ENCODE measurements at regions not wholly inside any gene's neighbourhood (a gene's known extent, or its start where the extent isn't known, plus 50 kb on each side); places are given as distances from the start of the nearest gene placed in this dataset.

DNA sequence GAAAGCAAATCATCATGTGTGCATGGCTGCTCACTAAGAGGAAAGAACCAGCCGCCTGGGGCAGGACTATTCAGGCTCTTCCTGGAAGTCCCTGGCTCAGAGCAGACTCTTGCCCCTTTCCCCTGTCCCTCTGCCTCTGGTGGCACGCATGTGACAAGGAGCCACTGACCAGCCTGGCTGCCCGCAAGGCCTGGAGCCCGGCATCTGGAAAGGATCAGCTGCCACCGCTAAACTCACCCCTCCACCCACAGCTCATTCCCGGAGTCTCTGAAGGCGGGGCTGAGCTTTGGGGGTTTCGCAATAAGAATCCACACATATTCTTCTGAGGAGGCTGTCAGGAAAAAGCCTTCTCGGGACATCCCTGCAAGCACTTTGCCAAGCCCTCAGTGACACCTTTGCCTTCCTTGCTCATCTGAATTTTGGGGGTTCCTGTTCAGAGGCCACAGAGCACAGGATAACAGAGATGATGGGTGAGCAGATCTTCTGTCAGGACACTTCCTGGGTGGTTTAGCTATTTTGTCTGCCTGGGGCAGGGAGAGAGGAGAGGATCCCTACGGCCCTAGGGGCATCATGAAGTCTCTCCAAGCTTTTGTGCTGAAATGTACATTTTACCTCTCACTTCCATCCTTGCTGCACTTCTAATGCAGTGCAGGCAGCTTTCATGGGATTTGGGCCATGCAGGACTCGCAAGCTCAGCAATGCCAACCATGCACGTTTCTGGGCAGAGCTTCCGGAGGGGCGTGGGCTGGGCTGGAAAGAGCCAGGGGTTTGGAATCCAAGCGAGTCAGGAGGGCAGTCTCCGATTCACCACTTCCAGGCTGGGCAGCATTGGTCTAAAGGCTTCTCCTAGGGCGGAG is 124.8 kb upstream of the MAP1LC3B2 start:
- DNase-seq (ENCODE audit: low read depth), result peak; percentile 92
- peak overlapping the region; percentile 55 for H3K4me3 ChIP-seq (ENCODE audit: control insufficient read depth, low read depth, low read length)
- TF ChIP-seq, protein P1, sequence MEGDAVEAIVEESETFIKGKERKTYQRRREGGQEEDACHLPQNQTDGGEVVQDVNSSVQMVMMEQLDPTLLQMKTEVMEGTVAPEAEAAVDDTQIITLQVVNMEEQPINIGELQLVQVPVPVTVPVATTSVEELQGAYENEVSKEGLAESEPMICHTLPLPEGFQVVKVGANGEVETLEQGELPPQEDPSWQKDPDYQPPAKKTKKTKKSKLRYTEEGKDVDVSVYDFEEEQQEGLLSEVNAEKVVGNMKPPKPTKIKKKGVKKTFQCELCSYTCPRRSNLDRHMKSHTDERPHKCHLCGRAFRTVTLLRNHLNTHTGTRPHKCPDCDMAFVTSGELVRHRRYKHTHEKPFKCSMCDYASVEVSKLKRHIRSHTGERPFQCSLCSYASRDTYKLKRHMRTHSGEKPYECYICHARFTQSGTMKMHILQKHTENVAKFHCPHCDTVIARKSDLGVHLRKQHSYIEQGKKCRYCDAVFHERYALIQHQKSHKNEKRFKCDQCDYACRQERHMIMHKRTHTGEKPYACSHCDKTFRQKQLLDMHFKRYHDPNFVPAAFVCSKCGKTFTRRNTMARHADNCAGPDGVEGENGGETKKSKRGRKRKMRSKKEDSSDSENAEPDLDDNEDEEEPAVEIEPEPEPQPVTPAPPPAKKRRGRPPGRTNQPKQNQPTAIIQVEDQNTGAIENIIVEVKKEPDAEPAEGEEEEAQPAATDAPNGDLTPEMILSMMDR (conservative IDR thresholded peaks at IDR 0.05; ENCODE audit: control insufficient read depth, insufficient read depth, low read depth, low read length), result no peak

GRCh38 chr12:116435984-116436383 is 123.2 kb upstream of the MAP1LC3B2 start:
- DNase-seq (ENCODE audit: low read depth), result no peak
- TF ChIP-seq, protein P1 (conservative IDR thresholded peaks at IDR 0.05; ENCODE audit: control insufficient read depth, insufficient read depth, low read depth, low read length), result no peak
- no peak overlapping the region for H3K4me3 ChIP-seq (ENCODE audit: control insufficient read depth, low read depth, low read length)

GRCh38 chr12:116436561-116437249 is 122.5 kb upstream of the MAP1LC3B2 start:
- H3K4me3 ChIP-seq (ENCODE audit: control insufficient read depth, low read depth, low read length), result no peak overlapping the region
- no peak for DNase-seq (ENCODE audit: low read depth)
- TF ChIP-seq, protein P1 (conservative IDR thresholded peaks at IDR 0.05; ENCODE audit: control insufficient read depth, insufficient read depth, low read depth, low read length), result no peak

DNA sequence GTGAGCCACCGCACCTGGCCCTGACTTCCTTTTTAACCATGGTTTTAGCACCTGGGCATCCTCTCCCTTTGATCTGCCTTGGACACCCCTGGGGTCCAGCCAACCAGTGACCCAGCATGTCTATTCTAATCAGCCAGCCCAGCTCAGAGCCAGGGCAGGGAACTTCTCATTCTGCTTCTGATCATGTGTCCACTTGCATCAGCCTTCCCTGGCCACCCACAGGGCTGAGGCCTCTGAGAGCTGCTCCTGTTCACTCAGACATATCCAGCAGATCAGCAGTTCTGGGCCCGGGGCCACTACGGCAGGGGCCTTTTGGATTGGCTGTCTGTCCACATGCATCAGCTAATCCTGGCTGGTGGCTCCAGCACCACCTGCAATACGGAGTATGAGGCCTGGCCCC is 117.9 kb upstream of the MAP1LC3B2 start:
- H3K4me3 ChIP-seq (ENCODE audit: control insufficient read depth, low read depth, low read length), result no peak overlapping the region
- TF ChIP-seq, protein P1 (conservative IDR thresholded peaks at IDR 0.05; ENCODE audit: control insufficient read depth, insufficient read depth, low read depth, low read length), result no peak
- no peak for DNase-seq (ENCODE audit: low read depth)

DNA sequence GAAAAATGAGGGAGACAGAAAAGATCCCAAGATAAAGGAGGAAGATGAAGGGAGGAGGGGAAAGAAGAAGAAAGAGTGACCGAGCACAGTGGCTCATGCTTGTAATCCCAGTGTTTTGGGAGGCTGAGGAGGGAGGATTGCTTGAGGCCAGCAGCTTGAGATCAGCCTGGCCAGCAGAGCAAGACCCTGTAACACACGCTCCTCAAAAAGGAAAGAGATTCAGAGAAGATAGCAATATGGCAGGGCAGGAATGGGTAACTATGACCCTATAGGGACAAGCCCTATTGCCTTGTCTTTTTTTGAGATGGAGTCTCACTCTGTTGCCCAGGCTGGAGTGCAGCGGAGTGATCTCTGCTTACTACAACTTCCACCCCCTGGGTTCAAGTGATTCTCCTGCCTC is 116.9 kb upstream of the MAP1LC3B2 start:
- TF ChIP-seq, protein P1 (conservative IDR thresholded peaks at IDR 0.05; ENCODE audit: control insufficient read depth, insufficient read depth, low read depth, low read length), result no peak
- no peak overlapping the region for H3K4me3 ChIP-seq (ENCODE audit: control insufficient read depth, low read depth, low read length)
- no peak for DNase-seq (ENCODE audit: low read depth)

- TF ChIP-seq, protein P1 (conservative IDR thresholded peaks at IDR 0.05; ENCODE audit: control insufficient read depth, insufficient read depth, low read depth, low read length), result no peak
- no peak overlapping the region for H3K4me3 ChIP-seq (ENCODE audit: control insufficient read depth, low read depth, low read length)
- peak; percentile 48 for DNase-seq (ENCODE audit: low read depth)
Measured at GRCh38 chr12:116442946-116443345, 116.2 kb upstream of the MAP1LC3B2 start.

All from fibroblast of mammary gland (primary cell).